Memory B cell (primary cell): ENCODE measurements at regions not wholly inside any gene's neighbourhood (a gene's known extent, or its start where the extent isn't known, plus 50 kb on each side); places are given as distances from the start of the nearest gene placed in this dataset.
"Not testable (repeated sequence)": the region's sequence is repeated elsewhere in the genome, so short reads cannot be mapped to it uniquely, and the experiment has no call there.

ENCODE experiments used
- ATAC-seq: fragments of 150-1000 bp; cut with Tn5 transposase; 2 replicates; pipeline ENCODE4 v1.10.0; 2021; ENCODE audit warnings: low read depth, mild to moderate bottlenecking, moderate library complexity
- DNase-seq, 2 donors: peaks; one replicate each; pipeline ENCODE4 v3.0.0; 2022; ENCODE audit warnings: low spot score in 2 of 2
- H3K27ac Mint-ChIP-seq: one replicate; pipeline ENCODE4 v1.8.0; 2022; ENCODE audit warnings: mild to moderate bottlenecking, moderate library complexity, mixed read lengths
- H3K27me3 Mint-ChIP-seq: one replicate; pipeline ENCODE4 v1.8.0; 2022; ENCODE audit warnings: mixed read lengths
- H3K36me3 Mint-ChIP-seq: one replicate; pipeline ENCODE4 v1.8.0; 2022; ENCODE audit warnings: mild to moderate bottlenecking, mixed read lengths
- H3K4me1 Mint-ChIP-seq: one replicate; pipeline ENCODE4 v1.8.0; 2022; ENCODE audit warnings: mixed read lengths
- H3K4me3 Mint-ChIP-seq: one replicate; pipeline ENCODE4 v1.8.0; 2022; ENCODE audit warnings: mild to moderate bottlenecking, moderate library complexity, mixed read lengths
- H3K9me3 Mint-ChIP-seq: one replicate; pipeline ENCODE4 v1.8.0; 2022; ENCODE audit warnings: mixed read lengths

- ATAC-seq, result no peak
- H3K9me3 Mint-ChIP-seq, result no peaks in the 10 kb centered on the region
- H3K27ac Mint-ChIP-seq, result no peak overlapping the region
- no peak overlapping the region for H3K4me3 Mint-ChIP-seq
- no peak for DNase-seq
- H3K36me3 Mint-ChIP-seq, result no peaks in the 10 kb centered on the region
- peaks cover 2% of the 10 kb centered on the region for H3K27me3 Mint-ChIP-seq
- H3K4me1 Mint-ChIP-seq, result no peaks in the 10 kb centered on the region
Measured at GRCh38 chr3:157588386-157589060, 85.3 kb upstream of the VEPH1 start.

- Mint-ChIP-seq H3K4me3 (no peak overlapping the region), H3K4me1 (no peaks in the 10 kb centered on the region), H3K9me3 (no peaks in the 10 kb centered on the region), H3K27me3 (peaks cover 2% of the 10 kb centered on the region), H3K36me3 (no peaks in the 10 kb centered on the region), H3K27ac (no peak overlapping the region)
- DNase-seq (no peak), ATAC-seq (no peak)
Measured at GRCh38 chr3:157586293-157586692, 83.1 kb upstream of the VEPH1 start.

- ATAC-seq (no peak), DNase-seq (no peak)
- Mint-ChIP-seq H3K4me3 (no peak overlapping the region), H3K9me3 (no peaks in the 10 kb centered on the region), H3K36me3 (no peaks in the 10 kb centered on the region), H3K4me1 (no peaks in the 10 kb centered on the region), H3K27me3 (peaks cover 2% of the 10 kb centered on the region), H3K27ac (no peak overlapping the region)
Measured at GRCh38 chr3:157585386-157585785, 82.2 kb upstream of the VEPH1 start.

- no peak for DNase-seq
- Mint-ChIP-seq H3K4me3 (no peak overlapping the region), H3K27me3 (no peaks in the 10 kb centered on the region), H3K36me3 (no peaks in the 10 kb centered on the region), H3K9me3 (no peaks in the 10 kb centered on the region), H3K4me1 (no peaks in the 10 kb centered on the region), H3K27ac (no peak overlapping the region)
- no peak for ATAC-seq
Measured at GRCh38 chr3:157582637-157582973, 79.4 kb upstream of the VEPH1 start.

GRCh38 chr3:157581956-157582636, 78.9 kb upstream of the VEPH1 start:
- H3K4me1 Mint-ChIP-seq, H3K27me3 Mint-ChIP-seq, H3K36me3 Mint-ChIP-seq, DNase-seq, ATAC-seq, H3K4me3 Mint-ChIP-seq, H3K9me3 Mint-ChIP-seq, H3K27ac Mint-ChIP-seq: not testable (repeated sequence)

GRCh38 chr3:157581371-157581770, 78.2 kb upstream of the VEPH1 start:
- H3K36me3 Mint-ChIP-seq, result no peaks in the 10 kb centered on the region
- no peak for DNase-seq

GRCh38 chr3:157578181-157578580, 75.0 kb upstream of the VEPH1 start:
- Mint-ChIP-seq H3K4me3 (no peak overlapping the region), H3K27ac (no peak overlapping the region), H3K4me1 (no peaks in the 10 kb centered on the region), H3K27me3 (no peaks in the 10 kb centered on the region), H3K36me3 (no peaks in the 10 kb centered on the region), H3K9me3 (no peaks in the 10 kb centered on the region)
- DNase-seq (no peak), ATAC-seq (no peak)

More at GRCh38 chr3:157581371-157581770, 78.2 kb upstream of the VEPH1 start:
- Mint-ChIP-seq H3K9me3 (no peaks in the 10 kb centered on the region), H3K4me1 (no peaks in the 10 kb centered on the region), H3K27me3 (no peaks in the 10 kb centered on the region), H3K27ac (no peak overlapping the region), H3K4me3 (no peak overlapping the region)
- ATAC-seq, result no peak

- DNase-seq (no peak), ATAC-seq (no peak)
- Mint-ChIP-seq H3K4me3 (no peak overlapping the region), H3K4me1 (peaks cover 3% of the 10 kb centered on the region), H3K36me3 (no peaks in the 10 kb centered on the region), H3K27me3 (peaks cover 2% of the 10 kb centered on the region), H3K9me3 (no peaks in the 10 kb centered on the region), H3K27ac (no peak overlapping the region)
Measured at GRCh38 chr3:157574531-157574930, 71.3 kb upstream of the VEPH1 start.

GRCh38 chr3:157573780-157574378, 70.7 kb upstream of the VEPH1 start:
- ATAC-seq (no peak), DNase-seq (no peak)
- H3K4me3 Mint-ChIP-seq, result no peak overlapping the region
- no peak overlapping the region for H3K27ac Mint-ChIP-seq
- H3K36me3 Mint-ChIP-seq, result no peaks in the 10 kb centered on the region
- H3K9me3 Mint-ChIP-seq, result no peaks in the 10 kb centered on the region
- H3K4me1 Mint-ChIP-seq, result peaks cover 3% of the 10 kb centered on the region
- peaks cover 2% of the 10 kb centered on the region for H3K27me3 Mint-ChIP-seq

GRCh38 chr3:157573281-157573680, 70.1 kb upstream of the VEPH1 start:
- Mint-ChIP-seq H3K27ac (no peak overlapping the region), H3K4me1 (peaks cover 3% of the 10 kb centered on the region)
- no peak for DNase-seq

GRCh38 chr3:157572559-157573270, 69.5 kb upstream of the VEPH1 start:
- Mint-ChIP-seq H3K27ac (no peak overlapping the region), H3K4me3 (no peak overlapping the region), H3K9me3 (no peaks in the 10 kb centered on the region), H3K36me3 (no peaks in the 10 kb centered on the region), H3K27me3 (peaks cover 2% of the 10 kb centered on the region), H3K4me1 (peaks cover 3% of the 10 kb centered on the region)
- peak in 1 of 2 donors; percentile 20 for DNase-seq
- no peak for ATAC-seq

More at GRCh38 chr3:157573281-157573680, 70.1 kb upstream of the VEPH1 start:
- no peaks in the 10 kb centered on the region for H3K9me3 Mint-ChIP-seq
- H3K4me3 Mint-ChIP-seq, result no peak overlapping the region
- no peak for ATAC-seq
- peaks cover 2% of the 10 kb centered on the region for H3K27me3 Mint-ChIP-seq
- H3K36me3 Mint-ChIP-seq, result no peaks in the 10 kb centered on the region

GRCh38 chr3:157566596-157566995, 63.4 kb upstream of the VEPH1 start:
- DNase-seq, result no peak
- Mint-ChIP-seq H3K9me3 (no peaks in the 10 kb centered on the region), H3K27ac (no peak overlapping the region), H3K27me3 (peaks cover 2% of the 10 kb centered on the region), H3K4me1 (no peaks in the 10 kb centered on the region), H3K4me3 (no peak overlapping the region), H3K36me3 (no peaks in the 10 kb centered on the region)
- no peak for ATAC-seq

GRCh38 chr3:157559401-157559800, 56.2 kb upstream of the VEPH1 start:
- ATAC-seq (no peak), DNase-seq (no peak)
- H3K36me3 Mint-ChIP-seq, result no peaks in the 10 kb centered on the region
- H3K9me3 Mint-ChIP-seq, result peaks cover 4% of the 10 kb centered on the region
- H3K27ac Mint-ChIP-seq, result no peak overlapping the region
- no peak overlapping the region for H3K4me3 Mint-ChIP-seq
- H3K4me1 Mint-ChIP-seq, result no peaks in the 10 kb centered on the region
- H3K27me3 Mint-ChIP-seq, result no peaks in the 10 kb centered on the region
